Stomach smooth muscle (tissue), 2 donors: ENCODE measurements at regions not wholly inside any gene's neighbourhood (a gene's known extent, or its start where the extent isn't known, plus 50 kb on each side); places are given as distances from the start of the nearest gene placed in this dataset.
"Not testable (repeated sequence)": the region's sequence is repeated elsewhere in the genome, so short reads cannot be mapped to it uniquely, and the experiment has no call there.

Experiments used
- H3K27ac ChIP-seq: one replicate; pipeline ENCODE4 v1.7.0; 2013; ENCODE audit warnings: mild to moderate bottlenecking, low read length, inconsistent platforms
- H3K27me3 ChIP-seq, 2 donors: one replicate each; pipeline ENCODE4 v1.7.0; 2013; ENCODE audit warnings: low read length in 2 of 2; ENCODE audit not compliant: insufficient read depth in 2 of 2, control insufficient read depth in 1 of 2
- H3K36me3 ChIP-seq, 2 donors: one replicate each; pipeline ENCODE4 v1.7.0; 2013; ENCODE audit warnings: low read length in 2 of 2; ENCODE audit not compliant: control insufficient read depth in 2 of 2, insufficient read depth in 2 of 2
- H3K4me1 ChIP-seq: one replicate; pipeline ENCODE4 v1.7.0; 2013; ENCODE audit warnings: low read length; ENCODE audit not compliant: control insufficient read depth, insufficient read depth
- H3K4me3 ChIP-seq, 2 donors: one replicate each; pipeline ENCODE4 v1.7.0; 2013; ENCODE audit warnings: low read length in 2 of 2
- H3K9ac ChIP-seq, 2 donors: one replicate each; pipeline ENCODE4 v1.7.0; 2013; ENCODE audit warnings: low read length in 2 of 2, mild to moderate bottlenecking in 1 of 2
- H3K9me3 ChIP-seq, 2 donors: one replicate each; pipeline ENCODE4 v1.7.0; 2013; ENCODE audit warnings: low read length in 2 of 2; ENCODE audit not compliant: control insufficient read depth in 2 of 2
- donor health status: healthy.
- donor health status: Pancreatic carcinoma.

DNA sequence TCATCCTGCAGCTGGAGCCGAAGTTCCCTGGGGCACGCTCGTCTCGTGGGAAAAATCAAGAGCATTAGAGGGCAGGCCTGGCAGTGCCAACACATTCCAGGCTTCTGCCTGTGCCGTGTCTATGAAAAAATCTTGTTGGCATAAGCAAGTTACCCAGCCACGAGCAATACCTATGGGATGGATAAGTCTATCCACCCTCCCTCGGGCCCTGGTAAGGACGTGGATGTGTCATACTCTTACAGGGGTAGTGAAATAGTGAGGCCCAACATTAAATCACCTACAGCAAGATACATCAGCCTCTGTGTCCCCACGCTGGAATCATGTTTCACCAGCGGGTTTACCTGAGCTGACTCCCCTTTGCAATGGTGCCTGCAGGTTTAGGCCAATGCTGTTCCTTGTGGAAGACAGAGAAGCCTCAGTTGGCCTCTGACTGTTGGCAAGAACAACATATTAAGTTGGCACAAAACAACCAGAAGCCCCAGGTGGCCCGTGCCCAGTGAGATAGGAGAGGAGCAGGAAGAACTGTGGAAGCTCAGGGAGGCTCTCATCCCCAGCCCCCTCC lies 51.1 kb upstream of the SULF2 start:
- H3K4me1 ChIP-seq, H3K4me3 ChIP-seq, H3K9ac ChIP-seq, H3K27ac ChIP-seq, H3K27me3 ChIP-seq, H3K36me3 ChIP-seq, H3K9me3 ChIP-seq: not testable (repeated sequence)
